ENCODE measurements at regions not wholly inside any gene's neighbourhood (a gene's known extent, or its start where the extent isn't known, plus 50 kb on each side); places are given as distances from the start of the nearest gene placed in this dataset.

- no peak for TF ChIP-seq EP300 (IDR thresholded peaks at IDR 0.05; ENCODE audit: borderline replicate concordance)
- no peak for TF ChIP-seq USF1 (IDR thresholded peaks at IDR 0.05)
- no peak for TF ChIP-seq EGR1 (IDR thresholded peaks at IDR 0.05)
- no peak for TF ChIP-seq TAF1 (IDR thresholded peaks at IDR 0.05; ENCODE audit: low read depth)
- TF ChIP-seq CEBPB (IDR thresholded peaks at IDR 0.05), result no peak
- no peak for TF ChIP-seq MAX (IDR thresholded peaks at IDR 0.05)
- TF ChIP-seq TEAD4 (IDR thresholded peaks at IDR 0.05), result no peak
- TF ChIP-seq RAD21 (IDR thresholded peaks at IDR 0.05; ENCODE audit: low read depth), result no peak
- TF ChIP-seq NFIC (IDR thresholded peaks at IDR 0.05), result no peak
- TF ChIP-seq REST (IDR thresholded peaks at IDR 0.05; ENCODE audit: low read depth), result no peak
- no peak for TF ChIP-seq CREB1 (IDR thresholded peaks at IDR 0.05; ENCODE audit: low read depth)
- no peak for TF ChIP-seq YY1 (IDR thresholded peaks at IDR 0.05; ENCODE audit: low read depth)
- TF ChIP-seq ZBTB7A (IDR thresholded peaks at IDR 0.05; ENCODE audit: low read depth), result no peak
- TF ChIP-seq TCF12 (IDR thresholded peaks at IDR 0.05; ENCODE audit: low read depth), result no peak
- TF ChIP-seq FOXM1 (IDR thresholded peaks at IDR 0.05; ENCODE audit: borderline replicate concordance, low read depth), result no peak
Observed at GRCh38 chr2:14872779-14873325, 240.3 kb downstream of the LRATD1 start.

GRCh38 chr2:14881651-14882327, 249.3 kb downstream of the LRATD1 start:
- TF ChIP-seq NFIC (IDR thresholded peaks at IDR 0.05) (no peak), TAF1 (IDR thresholded peaks at IDR 0.05; ENCODE audit: low read depth) (no peak), TCF12 (IDR thresholded peaks at IDR 0.05; ENCODE audit: low read depth) (no peak), REST (IDR thresholded peaks at IDR 0.05; ENCODE audit: low read depth) (no peak), MAX (IDR thresholded peaks at IDR 0.05) (no peak), ZBTB7A (IDR thresholded peaks at IDR 0.05; ENCODE audit: low read depth) (no peak), FOXM1 (IDR thresholded peaks at IDR 0.05; ENCODE audit: borderline replicate concordance, low read depth) (no peak), RAD21 (IDR thresholded peaks at IDR 0.05; ENCODE audit: low read depth) (no peak)

- no peak for TF ChIP-seq EGR1 (IDR thresholded peaks at IDR 0.05)
- TF ChIP-seq CREB1 (IDR thresholded peaks at IDR 0.05; ENCODE audit: low read depth), result no peak
- TF ChIP-seq ZBTB7A (IDR thresholded peaks at IDR 0.05; ENCODE audit: low read depth), result no peak
Observed at GRCh38 chr2:14884651-14885050, 252.1 kb downstream of the LRATD1 start.

- no peak for TF ChIP-seq REST (IDR thresholded peaks at IDR 0.05; ENCODE audit: low read depth)
Observed at GRCh38 chr2:14891546-14891945, 259.0 kb downstream of the LRATD1 start.

- TF ChIP-seq EGR1 (IDR thresholded peaks at IDR 0.05) (no peak), ZBTB7A (IDR thresholded peaks at IDR 0.05; ENCODE audit: low read depth) (no peak), CEBPB (IDR thresholded peaks at IDR 0.05) (no peak), TEAD4 (IDR thresholded peaks at IDR 0.05) (no peak), MAX (IDR thresholded peaks at IDR 0.05) (no peak), USF1 (IDR thresholded peaks at IDR 0.05) (no peak), CREB1 (IDR thresholded peaks at IDR 0.05; ENCODE audit: low read depth) (no peak), EP300 (IDR thresholded peaks at IDR 0.05; ENCODE audit: borderline replicate concordance) (no peak), TAF1 (IDR thresholded peaks at IDR 0.05; ENCODE audit: low read depth) (no peak), RAD21 (IDR thresholded peaks at IDR 0.05; ENCODE audit: low read depth) (no peak), TCF12 (IDR thresholded peaks at IDR 0.05; ENCODE audit: low read depth) (no peak), NFIC (IDR thresholded peaks at IDR 0.05) (no peak), YY1 (IDR thresholded peaks at IDR 0.05; ENCODE audit: low read depth) (no peak)
Observed at GRCh38 chr2:14896330-14897030, 264.0 kb downstream of the LRATD1 start.
